ENCODE measurements at regions not wholly inside any gene's neighbourhood (a gene's known extent, or its start where the extent isn't known, plus 50 kb on each side); places are given as distances from the start of the nearest gene placed in this dataset.

GRCh38 chr16:80896776-80897175 lies 92.4 kb upstream of the CDYL2 start:
- Histone ChIP-seq H3K27ac (ENCODE audit: low read depth) (no peak overlapping the region), H3K4me3 (no peak overlapping the region), H3F3A (replicated peaks; ENCODE audit: low read depth) (no peaks in the 10 kb centered on the region), H3K4me1 (ENCODE audit: insufficient read depth) (no peaks in the 10 kb centered on the region), H3K36me3 (ENCODE audit: insufficient read depth) (no peaks in the 10 kb centered on the region), H3K4me2 (no peak overlapping the region), H3K9me2 (ENCODE audit: insufficient read depth) (0 out of 2 replicates have a peak, but pooled peaks cover 7% of the 10 kb centered on the region), H4K20me1 (replicated peaks; ENCODE audit: insufficient read depth) (no peaks in the 10 kb centered on the region), H3K79me2 (replicated peaks; ENCODE audit: insufficient read depth) (no peaks in the 10 kb centered on the region), H2AFZ (no peak overlapping the region), H3K27me3 (ENCODE audit: insufficient read depth) (no peaks in the 10 kb centered on the region)
- no peaks in the 10 kb centered on the region for H3K4me1 Mint-ChIP-seq
- no peaks in the 10 kb centered on the region for H3K36me3 Mint-ChIP-seq (ENCODE audit: low read depth)
- H3K27ac Mint-ChIP-seq = no peak overlapping the region
- ATAC-seq (no peak), DNase-seq (ENCODE audit: low spot score) (no peak)
- peaks cover 2% of the 10 kb centered on the region for H3K27me3 Mint-ChIP-seq (ENCODE audit: insufficient read depth, low read depth, poor library complexity)
- H3K9me3 Mint-ChIP-seq = no peaks in the 10 kb centered on the region
- no peak overlapping the region for H3K4me3 Mint-ChIP-seq
- TF ChIP-seq JUNB (IDR thresholded peaks at IDR 0.05; ENCODE audit: unreplicated experiment) (no peak), ZNF462 (CRISPR knock-in tag; IDR thresholded peaks at IDR 0.05) (no peak), ZNF114 (CRISPR knock-in tag; IDR thresholded peaks at IDR 0.05) (no peak), EZH2 (IDR thresholded peaks at IDR 0.05; ENCODE audit: low read depth, unreplicated experiment) (no peak), STAT1 (IDR thresholded peaks at IDR 0.05; ENCODE audit: unreplicated experiment) (no peak), REST (IDR thresholded peaks at IDR 0.05; ENCODE audit: unreplicated experiment) (no peak), ZNF331 (CRISPR knock-in tag; IDR thresholded peaks at IDR 0.05; ENCODE audit: low read depth) (no peak), CREB1 (CRISPR knock-in tag; IDR thresholded peaks at IDR 0.05; ENCODE audit: low read depth) (no peak), NANOG (IDR thresholded peaks at IDR 0.05; ENCODE audit: borderline replicate concordance) (no peak), CTCF (conservative IDR thresholded peaks at IDR 0.05; ENCODE audit: low read depth in 2 of 2) (no peak), POLR2AphosphoS5 (IDR thresholded peaks at IDR 0.05; ENCODE audit: low read depth) (no peak), EZH2phosphoT487 (IDR thresholded peaks at IDR 0.05; ENCODE audit: unreplicated experiment) (no peak), ETS1 (IDR thresholded peaks at IDR 0.05) (no peak)

Measured in GM23338 (cell line).